IMR-90 (cell line): ENCODE measurements at regions not wholly inside any gene's neighbourhood (a gene's known extent, or its start where the extent isn't known, plus 50 kb on each side); places are given as distances from the start of the nearest gene placed in this dataset.

ENCODE experiments used
- ATAC-seq: fragments of 200-7000 bp; cut with Tn5 transposase; 2 replicates; pipeline ENCODE4 v1.9.1; 2020; ENCODE audit warnings: low read depth, mild to moderate bottlenecking, moderate library complexity
- BruUV-seq: library from RNA; stranded (reverse); fragments of 400-500 nt; replicated peaks from 2 replicates; lab custom pipeline; 2021; lab: Mats Ljungman, UMichigan
- CTCF ChIA-PET: fragments of 300-600 bp; formaldehyde crosslinking; extraction: SDS; loops from one replicate; lab custom pipeline; 2021; ENCODE audit warnings: antibody characterized with exemption; lab: Yijun Ruan, JAX
- POLR2A ChIA-PET: fragments of 300-600 bp; sonication (Branson Sonifier 250); formaldehyde crosslinking; loops from one replicate; lab custom pipeline; 2022; ENCODE audit warnings: antibody characterized with exemption; ENCODE audit not compliant: unreplicated experiment; lab: Charles Lee
- DNase-seq: peaks from one replicate; pipeline ENCODE4 v3.0.0; 2013
- H2AFZ ChIP-seq: replicated peaks from 2 replicates; pipeline ENCODE3; 2013; ENCODE audit warnings: low read length, mild to moderate bottlenecking; ENCODE audit not compliant: poor library complexity
- H2AK5ac ChIP-seq: 2 replicates; pipeline ENCODE4 v1.6.1; 2013; ENCODE audit warnings: low read depth, low read length, inconsistent platforms
- H2AK9ac ChIP-seq: replicated peaks from 2 replicates; pipeline ENCODE3; 2013; ENCODE audit warnings: mild to moderate bottlenecking, low read depth, low read length, moderate library complexity; ENCODE audit not compliant: poor library complexity
- H2BK120ac ChIP-seq: 2 replicates; pipeline ENCODE4 v1.6.1; 2013; ENCODE audit warnings: low read depth, low read length, inconsistent platforms
- H2BK15ac ChIP-seq: 3 replicates; pipeline ENCODE4 v1.6.1; 2013; ENCODE audit warnings: low read depth, low read length, inconsistent platforms
- H2BK20ac ChIP-seq: 2 replicates; pipeline ENCODE4 v1.6.1; 2013; ENCODE audit warnings: low read depth, mild to moderate bottlenecking, inconsistent platforms, low read length, moderate library complexity
- H2BK5ac ChIP-seq: 2 replicates; pipeline ENCODE4 v1.6.1; 2013; ENCODE audit warnings: mild to moderate bottlenecking, low read depth, low read length, inconsistent platforms; ENCODE audit not compliant: poor library complexity, severe bottlenecking
- H3K14ac ChIP-seq: replicated peaks from 2 replicates; pipeline ENCODE4 v1.6.1; 2013; ENCODE audit warnings: low read depth, low read length, inconsistent platforms
- H3K18ac ChIP-seq: 2 replicates; pipeline ENCODE4 v1.6.1; 2013; ENCODE audit warnings: low read depth, low read length, control low read depth
- H3K23ac ChIP-seq: 2 replicates; pipeline ENCODE4 v1.6.1; 2013; ENCODE audit warnings: low read depth, low read length, inconsistent platforms
- H3K27ac ChIP-seq: 2 replicates; pipeline ENCODE4 v1.5.1; 2013; ENCODE audit warnings: mild to moderate bottlenecking, control low read depth, low read length; ENCODE audit not compliant: insufficient read depth
- H3K27me3 ChIP-seq: 2 replicates; pipeline ENCODE4 v1.6.1; 2013; ENCODE audit warnings: low read length; ENCODE audit not compliant: control insufficient read depth, insufficient read depth
- H3K36me3 ChIP-seq: 2 replicates; pipeline ENCODE4 v1.6.1; 2013; ENCODE audit warnings: low read length, mixed read lengths; ENCODE audit not compliant: control insufficient read depth, insufficient read depth
- H3K4ac ChIP-seq: 2 replicates; pipeline ENCODE4 v1.6.1; 2013; ENCODE audit warnings: low read depth, low read length, inconsistent platforms
- H3K4me1 ChIP-seq: 2 replicates; pipeline ENCODE4 v1.6.1; 2013; ENCODE audit warnings: low read length, mixed read lengths; ENCODE audit not compliant: control insufficient read depth, insufficient read depth
- H3K4me2 ChIP-seq: 2 replicates; pipeline ENCODE4 v1.6.1; 2013; ENCODE audit warnings: low read depth, mild to moderate bottlenecking, control low read depth, low read length, moderate library complexity
- H3K4me3 ChIP-seq: 2 replicates; pipeline ENCODE4 v1.5.1; 2013; ENCODE audit warnings: low read depth, mild to moderate bottlenecking, control low read depth, low read length, moderate library complexity; ENCODE audit not compliant: insufficient read depth
- H3K56ac ChIP-seq: 2 replicates; pipeline ENCODE4 v1.6.1; 2013; ENCODE audit warnings: low read length, inconsistent platforms; ENCODE audit not compliant: insufficient read depth; ENCODE audit errors: extremely low read depth
- H3K79me1 ChIP-seq, 2 experiments: 2 replicates each; pipeline ENCODE4 v1.6.1; 2013; ENCODE audit warnings: low read length in 2 of 2, inconsistent platforms in 1 of 2, low read depth in 1 of 2
- H3K9ac ChIP-seq: 2 replicates; pipeline ENCODE4 v1.6.1; 2013; ENCODE audit warnings: low read depth, low read length, control low read depth
- H3K9me1 ChIP-seq: 2 replicates; pipeline ENCODE4 v1.6.1; 2013; ENCODE audit warnings: low read length, inconsistent platforms; ENCODE audit not compliant: insufficient read depth
- H3K9me3 ChIP-seq: 2 replicates; pipeline ENCODE4 v1.6.1; 2013; ENCODE audit warnings: low read length; ENCODE audit not compliant: control insufficient read depth, insufficient read depth
- H4K20me1 ChIP-seq: 2 replicates; pipeline ENCODE4 v1.6.1; 2013; ENCODE audit warnings: low read length, inconsistent platforms; ENCODE audit not compliant: insufficient read depth
- H4K5ac ChIP-seq: 2 replicates; pipeline ENCODE4 v1.6.1; 2013; ENCODE audit warnings: mild to moderate bottlenecking, low read depth, low read length, control low read depth
- H4K8ac ChIP-seq, 2 experiments: 2 replicates each; pipeline ENCODE4 v1.6.1; 2013; ENCODE audit warnings: low read depth in 2 of 2, low read length in 2 of 2, control low read depth in 1 of 2, inconsistent platforms in 1 of 2
- H4K91ac ChIP-seq: 2 replicates; pipeline ENCODE4 v1.6.1; 2013; ENCODE audit warnings: low read depth, low read length, inconsistent platforms; ENCODE audit not compliant: insufficient read depth
- BHLHE40 ChIP-seq: fragments of 150-350 bp; IDR thresholded peaks from 2 replicates; pipeline ENCODE4 v1.6.1; 2016; ENCODE audit warnings: mild to moderate bottlenecking, low read depth, low read length
- RCOR1 ChIP-seq: IDR thresholded peaks from 2 replicates; pipeline ENCODE4 v1.6.1; 2012; ENCODE audit warnings: mild to moderate bottlenecking, low read length, improper control_type of control experiment; ENCODE audit not compliant: insufficient replicate concordance
- WGBS, 2 experiments: methylation state at CpG; one replicate each; pipeline versions ENCODE4 v1.1.5 to v1.1.7; 2013; ENCODE audit warnings: missing lambda C conversion rate in 2 of 2; ENCODE audit not compliant: insufficient read length in 1 of 2; ENCODE audit errors: extremely low coverage in 2 of 2; 5-methylcytosine and 5-hydroxymethylcytosine counted together
- dilution Hi-C: fragments of 300-500 bp; cut with HindIII; formaldehyde crosslinking; loops from one replicate; pipeline ENCODE4 v1.14.3; 2018; ENCODE audit warnings: low sequenced_read_pairs; ENCODE audit not compliant: unreplicated experiment
- in situ Hi-C: fragments of 300-500 bp; cut with MboI; formaldehyde crosslinking; loops from 3 replicates; pipeline ENCODE4 v1.14.3; 2019; ENCODE audit warnings: low sequenced_read_pairs, inconsistent platforms, mixed read lengths
- intact Hi-C: fragments of 100-400 bp; cut with micrococcal nuclease; formaldehyde crosslinking; loops from 2 replicates; pipeline ENCODE4 v1.10.0; 2022

- TF ChIP-seq RCOR1 (no peak), BHLHE40 (no peak)
- H2AK5ac ChIP-seq: no peak overlapping the region
- H3K4me3 ChIP-seq: no peak overlapping the region
- no peaks in the 10 kb centered on the region for H3K4me1 ChIP-seq
- no peaks in the 10 kb centered on the region for H3K9me1 ChIP-seq
- no peak overlapping the region for H4K91ac ChIP-seq
- no peaks in the 10 kb centered on the region for H3K79me1 ChIP-seq
- no peak overlapping the region for H3K56ac ChIP-seq
- no peak overlapping the region for H4K5ac ChIP-seq
- H2BK20ac ChIP-seq: no peak overlapping the region
- H3K36me3 ChIP-seq: no peaks in the 10 kb centered on the region
- intact Hi-C loops: no loop called here
- H4K8ac ChIP-seq: no peak overlapping the region
- H2AFZ ChIP-seq: no peak overlapping the region
- H3K9ac ChIP-seq: no peak overlapping the region
- ChIA-PET CTCF (no interaction called here), POLR2A (no interaction called here)
- no peak overlapping the region for H3K18ac ChIP-seq
- no CpG with 5 or more reads among the region's 3 CpGs for WGBS, 2 experiments
- no peak overlapping the region for H3K14ac ChIP-seq
- H3K4me2 ChIP-seq: no peak overlapping the region
- no peak overlapping the region for H2BK120ac ChIP-seq
- BruUV-seq: no TSS peak
- in situ Hi-C loops: no loop called here
- H3K9me3 ChIP-seq: peaks cover 2% of the 10 kb centered on the region; the same call in 1 of the 2 replicates
- no peak overlapping the region for H2BK15ac ChIP-seq
- H3K4ac ChIP-seq: no peak overlapping the region
- no peak overlapping the region for H2BK5ac ChIP-seq
- H3K27me3 ChIP-seq: no peaks in the 10 kb centered on the region
- H3K23ac ChIP-seq: no peak overlapping the region
- dilution Hi-C loops: no loop called here
- H4K20me1 ChIP-seq: no peaks in the 10 kb centered on the region
- DNase-seq: no peak
- no peak for ATAC-seq
- no peak overlapping the region for H2AK9ac ChIP-seq
- H3K27ac ChIP-seq: no peak overlapping the region
Measured at GRCh38 chr10:121316432-121316831, 281.8 kb downstream of the FGFR2 start.
